ENCODE measurements at regions not wholly inside any gene's neighbourhood (a gene's known extent, or its start where the extent isn't known, plus 50 kb on each side); places are given as distances from the start of the nearest gene placed in this dataset.

- DNase-seq (ENCODE audit: low read depth), result no peak
- TF ChIP-seq CTCF (IDR thresholded peaks at IDR 0.05; ENCODE audit: insufficient read depth, low read length), result no peak
- no peak overlapping the region for H3K4me3 ChIP-seq (ENCODE audit: low read depth, low read length)
These were observed 403.3 kb upstream of the ATP2B1 start for GRCh38 chr12:90111791-90112580.

- no peak for TF ChIP-seq CTCF (IDR thresholded peaks at IDR 0.05; ENCODE audit: insufficient read depth, low read length)
- H3K4me3 ChIP-seq (ENCODE audit: low read depth, low read length), result no peak overlapping the region
- DNase-seq (ENCODE audit: low read depth), result no peak
These were observed 397.9 kb upstream of the ATP2B1 start for GRCh38 chr12:90106568-90106967.

- TF ChIP-seq CTCF (IDR thresholded peaks at IDR 0.05; ENCODE audit: insufficient read depth, low read length), result peak; percentile 67
- H3K4me3 ChIP-seq (ENCODE audit: low read depth, low read length), result no peak overlapping the region
- peak; percentile 62 for DNase-seq (ENCODE audit: low read depth)
These were observed 394.5 kb upstream of the ATP2B1 start for GRCh38 chr12:90102957-90103652.

- no peak overlapping the region for H3K4me3 ChIP-seq (ENCODE audit: low read depth, low read length)
- no peak for TF ChIP-seq CTCF (IDR thresholded peaks at IDR 0.05; ENCODE audit: insufficient read depth, low read length)
- no peak for DNase-seq (ENCODE audit: low read depth)
These were observed 391.9 kb upstream of the ATP2B1 start for GRCh38 chr12:90100579-90100978.

- peak; percentile 43 for DNase-seq (ENCODE audit: low read depth)
- no peak overlapping the region for H3K4me3 ChIP-seq (ENCODE audit: low read depth, low read length)
- no peak for TF ChIP-seq CTCF (IDR thresholded peaks at IDR 0.05; ENCODE audit: insufficient read depth, low read length)
These were observed 390.6 kb upstream of the ATP2B1 start for GRCh38 chr12:90099288-90099687.

- no peak for TF ChIP-seq CTCF (IDR thresholded peaks at IDR 0.05; ENCODE audit: insufficient read depth, low read length)
- no peak for DNase-seq (ENCODE audit: low read depth)
- no peak overlapping the region for H3K4me3 ChIP-seq (ENCODE audit: low read depth, low read length)
These were observed 389.6 kb upstream of the ATP2B1 start for GRCh38 chr12:90098132-90098779.
